ENCODE measurements at regions not wholly inside any gene's neighbourhood (a gene's known extent, or its start where the extent isn't known, plus 50 kb on each side); places are given as distances from the start of the nearest gene placed in this dataset.
A peak's percentile ranks its signal among the peaks of the same experiment; 100 is the strongest.
"Not testable (repeated sequence)": the region's sequence is repeated elsewhere in the genome, so short reads cannot be mapped to it uniquely, and the experiment has no call there.

- DNase-seq = peak; percentile 11
These were observed 346.7 kb downstream of the IL20RB start for GRCh38 chr3:137304313-137305056.

DNA sequence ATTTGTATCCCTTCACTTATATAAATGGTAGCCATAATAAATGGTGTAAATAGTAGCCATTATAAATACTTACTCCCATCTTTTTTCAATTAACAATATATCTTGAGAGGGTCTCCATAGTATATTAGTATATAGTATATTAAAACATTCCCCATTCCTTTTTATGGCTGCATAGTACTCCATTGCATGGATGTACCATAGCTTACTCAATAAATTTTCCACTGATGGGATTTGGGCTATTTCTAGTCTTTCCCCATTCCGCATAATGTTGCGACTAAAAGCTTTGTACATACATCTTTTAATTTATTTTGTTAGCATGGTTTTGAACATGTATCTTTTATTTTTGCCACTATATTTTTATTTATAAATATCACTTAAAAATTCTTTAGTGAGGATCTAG is 366.3 kb downstream of the IL20RB start:
- no peak for DNase-seq

DNA sequence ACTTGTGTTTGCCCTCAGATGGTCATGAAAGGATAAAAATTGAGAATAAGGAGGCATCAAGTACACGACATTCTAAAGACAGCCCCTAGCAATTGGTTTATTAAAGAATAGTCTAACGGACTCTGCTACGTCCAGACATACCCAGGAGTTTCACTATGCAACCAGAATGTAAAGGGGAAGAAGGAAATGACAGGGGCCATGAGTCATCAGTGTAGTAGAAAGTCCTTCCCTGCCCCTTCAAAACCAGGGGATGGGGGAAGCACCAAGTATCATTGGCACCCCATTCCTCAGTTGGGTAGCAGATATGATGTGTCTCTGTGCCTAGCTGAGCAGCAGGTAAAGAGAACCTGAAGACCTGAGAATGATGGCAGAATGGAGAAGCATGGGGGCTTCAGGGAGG is 367.4 kb downstream of the IL20RB start:
- DNase-seq = no peak

DNA sequence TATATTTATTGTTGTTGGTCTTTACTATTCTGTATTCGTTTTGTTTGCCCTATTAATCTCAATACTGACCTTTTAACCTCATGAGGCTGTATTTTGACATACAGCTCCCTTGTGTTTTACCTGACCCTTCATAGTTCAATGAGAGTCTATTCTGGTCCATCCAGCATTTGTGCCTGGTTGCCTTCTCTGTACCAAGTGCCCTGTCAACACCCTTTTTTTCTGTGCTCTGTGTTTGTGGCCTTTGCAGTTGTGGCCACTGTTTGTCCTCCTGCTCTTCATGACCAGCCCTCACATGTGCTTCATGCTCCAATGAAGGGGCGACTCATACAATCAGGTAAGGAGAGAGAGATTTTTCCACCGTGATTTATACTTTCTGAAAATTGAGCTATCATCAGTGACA is 368.2 kb downstream of the IL20RB start:
- DNase-seq = no peak

GRCh38 chr3:137329594-137329993 is 371.8 kb downstream of the IL20RB start:
- no peak for DNase-seq

- no peak for DNase-seq
These were observed 372.5 kb downstream of the IL20RB start for GRCh38 chr3:137330246-137330645.

- DNase-seq = no peak
These were observed 374.5 kb downstream of the IL20RB start for GRCh38 chr3:137332297-137332696.

DNA sequence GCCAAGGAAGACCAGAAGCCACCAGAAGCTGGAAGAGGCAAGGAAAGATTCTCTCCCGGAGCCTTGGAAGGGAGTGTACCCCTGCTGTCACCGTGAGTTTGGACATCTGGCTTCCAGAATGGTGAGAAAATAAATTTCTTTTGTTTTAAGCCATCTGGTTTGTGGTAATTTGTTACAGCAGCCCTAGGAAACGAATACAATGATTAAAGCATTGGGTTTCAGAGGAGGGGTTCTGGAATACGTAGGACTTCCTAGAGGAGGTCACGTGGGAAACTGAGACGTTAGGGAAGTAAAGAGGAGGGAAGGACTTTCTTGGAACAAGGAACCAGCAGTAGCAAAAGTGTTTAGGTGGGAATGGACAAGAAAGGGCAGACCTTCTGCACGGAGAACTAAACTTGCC is 377.7 kb downstream of the IL20RB start:
- DNase-seq = no peak

DNA sequence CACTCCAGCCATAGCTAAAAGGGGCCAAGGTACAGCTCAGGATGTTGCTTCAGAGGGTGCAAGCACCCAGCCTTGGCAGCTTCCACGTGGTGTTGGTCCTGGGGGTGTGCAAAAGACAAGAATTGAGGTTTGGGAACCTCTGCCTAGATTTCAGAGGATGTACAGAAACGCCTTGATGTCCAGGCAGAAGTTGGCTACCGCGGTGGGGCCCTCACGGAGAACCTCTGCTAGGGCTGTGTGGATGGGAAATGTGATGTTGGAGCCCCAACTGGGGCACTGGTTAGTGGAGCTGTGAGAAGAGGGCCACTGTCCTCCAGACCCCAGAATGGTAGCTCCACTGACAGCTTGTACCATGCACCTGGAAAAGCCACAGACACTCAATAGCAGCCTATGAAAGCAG is 380.6 kb downstream of the IL20RB start:
- not testable (repeated sequence) for DNase-seq

- peak; percentile 6 for DNase-seq
These were observed 385.5 kb downstream of the IL20RB start for GRCh38 chr3:137343283-137343682.

DNA sequence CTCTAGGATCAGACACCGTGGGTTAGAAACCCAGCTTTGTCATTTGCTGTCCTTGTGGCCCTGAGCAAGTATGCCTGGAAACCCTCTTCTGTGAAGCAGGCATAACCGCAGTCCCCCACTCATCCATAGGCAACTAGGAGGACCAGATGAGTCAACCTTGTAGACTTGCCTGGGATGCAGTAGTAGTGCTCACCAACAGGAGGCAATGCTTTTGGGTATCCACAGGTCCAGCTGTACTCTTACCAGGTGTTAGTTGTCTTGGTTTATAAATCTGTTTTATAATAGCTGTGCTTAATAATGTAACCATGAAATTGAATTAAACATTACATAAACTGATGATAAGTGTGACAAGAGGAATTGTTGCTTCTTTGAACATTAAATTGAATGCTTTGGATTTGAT is 389.3 kb downstream of the IL20RB start:
- DNase-seq = peak; percentile 23

- no peak for DNase-seq
These were observed 390.1 kb downstream of the IL20RB start for GRCh38 chr3:137347817-137348368.

DNA sequence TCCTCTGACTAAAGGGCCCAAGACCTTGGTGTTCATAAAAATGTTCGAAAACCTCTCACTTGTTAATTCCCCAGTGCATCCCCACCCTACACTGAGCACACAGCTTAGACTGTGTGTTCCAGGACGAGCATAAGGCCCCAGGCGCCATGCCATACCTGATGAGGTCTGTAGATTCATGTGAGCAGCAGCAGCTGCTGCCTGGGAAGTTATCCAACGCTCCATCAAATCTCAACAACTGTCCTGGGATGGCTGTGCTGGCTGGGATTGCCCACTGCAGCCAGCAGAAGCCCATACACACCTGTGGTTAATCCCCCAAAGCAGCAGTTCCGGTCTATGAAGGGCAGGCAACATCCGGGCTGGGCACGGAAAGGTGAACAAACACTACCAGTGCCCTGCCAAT is 391.2 kb downstream of the IL20RB start:
- DNase-seq = no peak

DNA sequence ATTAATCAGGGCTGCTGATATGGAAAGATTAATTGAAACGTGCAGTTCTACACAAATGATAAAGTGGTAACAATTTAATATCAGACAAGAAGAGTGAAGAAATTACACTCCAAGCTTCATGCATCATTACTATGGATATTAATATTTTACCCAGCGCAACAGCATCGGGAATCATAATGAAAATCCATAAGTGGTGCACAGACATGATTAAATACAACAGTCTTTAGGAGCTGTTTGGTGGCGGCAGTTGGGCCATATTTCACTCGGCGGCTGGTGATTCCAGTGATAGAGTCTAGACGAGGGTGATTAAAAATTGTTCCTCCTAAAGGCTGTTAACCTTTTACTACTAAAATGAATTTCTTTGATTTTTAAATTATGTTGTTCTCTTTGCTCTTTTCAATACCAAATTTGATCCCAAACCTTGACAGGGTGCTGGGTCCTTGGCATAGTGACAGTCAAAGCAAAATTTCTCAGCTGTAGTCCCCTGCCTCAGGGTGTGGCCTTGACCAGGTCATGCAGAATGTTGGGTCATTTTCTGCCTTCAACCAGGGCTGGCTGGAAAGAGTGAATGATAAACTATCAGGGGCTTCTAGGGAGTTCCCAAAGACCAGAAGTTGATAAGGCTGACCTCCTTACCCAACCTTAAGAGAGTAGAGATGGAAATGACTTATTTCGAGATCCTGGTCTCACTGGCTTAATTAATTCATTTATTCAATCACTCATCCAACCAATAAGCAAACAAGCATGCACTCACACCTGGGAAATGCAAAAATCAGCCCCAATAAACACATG is 392.0 kb downstream of the IL20RB start:
- DNase-seq = no peak

DNA sequence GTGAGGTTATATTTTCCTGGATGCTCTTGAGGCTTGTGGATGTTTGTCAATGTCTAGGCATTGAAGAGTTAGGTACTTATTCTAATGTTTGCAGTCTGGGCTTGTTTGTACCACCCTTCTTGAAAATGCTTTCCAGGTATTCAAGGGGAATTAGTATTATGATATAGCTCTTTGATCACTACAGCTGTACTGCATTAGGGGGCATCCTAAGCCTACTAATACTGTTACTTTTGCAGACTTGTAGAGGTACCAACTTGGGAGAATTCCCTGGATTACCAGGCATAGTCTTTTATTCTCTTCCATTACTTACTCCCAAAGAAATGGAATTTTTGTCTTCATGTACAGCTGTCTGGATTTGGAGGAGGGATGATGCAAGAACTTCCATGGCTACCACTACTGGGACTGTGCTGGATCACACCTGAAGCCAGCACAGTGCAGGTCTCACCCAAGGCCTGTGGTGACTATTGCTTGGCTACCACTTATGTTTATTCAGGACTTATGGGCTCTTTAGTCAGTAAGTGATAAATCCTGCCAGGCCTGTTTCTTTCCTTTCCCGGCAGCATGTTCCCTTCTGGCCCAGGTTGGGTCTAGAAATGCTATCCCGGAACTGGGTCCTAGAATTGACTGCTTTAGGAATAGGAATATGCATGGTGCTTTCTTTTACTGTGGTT is 402.9 kb downstream of the IL20RB start:
- DNase-seq = peak; percentile 62

DNA sequence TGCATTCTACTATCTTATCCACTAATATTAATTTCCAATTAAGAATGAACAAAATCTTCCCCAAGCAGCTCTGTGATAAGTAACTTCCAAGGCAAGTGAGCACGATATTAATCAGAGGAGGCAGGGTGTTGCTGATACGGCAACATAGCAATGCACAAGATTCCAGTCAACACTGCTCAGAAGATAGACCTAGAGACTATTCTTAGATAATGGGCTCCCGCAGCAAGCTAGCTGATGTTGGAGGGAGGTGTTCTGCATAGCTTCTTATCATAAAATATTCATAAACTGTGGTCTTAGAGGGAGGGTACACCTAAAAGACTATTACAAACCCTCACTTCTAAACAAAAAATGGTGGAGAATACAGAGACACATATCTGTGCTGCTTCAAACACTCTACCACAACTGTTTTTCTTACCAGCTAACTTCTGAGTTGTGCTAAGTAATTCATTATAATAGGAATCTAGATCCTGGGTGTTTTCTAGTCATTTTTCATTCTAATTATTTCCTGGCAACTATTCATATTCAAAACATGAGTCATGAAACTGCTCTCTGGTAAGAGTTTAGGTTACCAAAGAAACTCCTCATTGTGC is 382.0 kb upstream of the SOX14 start:
- DNase-seq = no peak

DNA sequence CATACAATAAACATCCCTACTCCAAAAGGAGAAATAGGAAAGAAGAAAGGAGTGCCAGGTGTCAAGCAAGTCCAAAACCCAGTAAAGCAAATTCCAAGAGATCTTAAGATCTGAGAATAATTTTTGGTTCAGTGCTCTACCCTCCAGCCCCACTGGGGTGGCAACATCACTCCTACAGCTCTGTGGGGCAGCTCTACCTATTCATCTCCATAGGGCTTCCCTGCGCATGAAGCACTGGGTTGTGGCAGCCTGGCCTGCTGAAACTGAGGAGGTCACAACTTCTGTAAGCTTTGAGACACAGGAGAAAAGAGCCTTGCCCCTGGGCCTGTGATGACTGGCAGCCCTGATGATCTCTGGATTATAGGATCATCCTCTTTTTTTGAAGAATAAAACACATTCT is 378.2 kb upstream of the SOX14 start:
- DNase-seq = no peak

DNA sequence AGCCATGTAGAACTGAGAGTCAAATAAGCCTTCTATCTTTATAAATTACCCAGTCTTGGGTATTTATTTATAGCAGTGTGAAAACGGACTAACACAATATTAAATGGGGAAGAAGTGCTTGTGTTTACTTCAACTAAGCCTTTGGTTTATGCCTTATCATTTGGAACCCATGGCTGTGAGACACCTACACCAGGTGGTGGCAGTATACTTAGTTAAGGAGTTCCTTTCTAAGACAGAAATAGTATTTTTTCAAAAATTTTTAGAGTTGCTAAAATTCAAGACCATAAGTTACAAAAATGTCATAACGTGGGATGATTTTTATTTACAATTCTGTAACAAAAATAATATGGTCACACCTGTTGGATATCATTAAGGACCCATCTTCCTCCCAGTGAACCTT is 354.5 kb upstream of the SOX14 start:
- DNase-seq = peak; percentile 35

DNA sequence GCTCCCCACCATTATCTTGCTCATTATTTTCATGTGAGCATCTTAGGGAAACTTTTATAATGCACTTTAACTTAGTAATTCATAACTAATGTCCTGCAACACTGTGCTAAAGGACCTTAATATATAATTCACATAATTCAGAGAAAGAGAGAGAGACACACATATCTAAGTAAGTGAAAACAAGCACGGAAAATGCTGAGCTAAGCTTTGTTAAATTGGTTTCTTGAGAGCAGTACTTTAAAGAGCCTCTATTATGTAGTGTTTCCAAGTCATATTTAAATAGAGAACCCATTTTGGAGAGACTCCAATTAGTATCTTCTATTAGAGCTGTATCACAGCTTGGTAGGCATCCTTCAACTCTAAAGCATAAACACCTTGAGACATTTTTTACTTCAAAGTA is 354.1 kb upstream of the SOX14 start:
- DNase-seq = no peak

GRCh38 chr3:137420198-137420995 is 343.7 kb upstream of the SOX14 start:
- DNase-seq = no peak

- DNase-seq = no peak
These were observed 325.6 kb upstream of the SOX14 start for GRCh38 chr3:137438561-137438960.

- peak; percentile 35 for DNase-seq
These were observed 303.2 kb upstream of the SOX14 start for GRCh38 chr3:137460944-137461343.
